GM23338 (cell line): ENCODE measurements at regions not wholly inside any gene's neighbourhood (a gene's known extent, or its start where the extent isn't known, plus 50 kb on each side); places are given as distances from the start of the nearest gene placed in this dataset.
A peak's percentile ranks its signal among the peaks of the same experiment; 100 is the strongest.

ENCODE experiments used
- ATAC-seq: fragments of 200-7000 bp; cut with Tn5 transposase; 3 replicates; pipeline ENCODE4 v1.9.1; 2020
- DNase-seq: peaks from one replicate; pipeline ENCODE4 v3.0.0-alpha.2; 2015; ENCODE audit warnings: low spot score
- H2AFZ ChIP-seq: fragments of 200-600 bp; sonication (generic); 2 replicates; pipeline ENCODE4 v1.8.0; 2016; ENCODE audit warnings: antibody characterized with exemption, mild to moderate bottlenecking, moderate library complexity
- H3F3A ChIP-seq: fragments of 200-600 bp; sonication (generic); replicated peaks from 2 replicates; pipeline ENCODE4 v1.8.0; 2017; ENCODE audit warnings: antibody characterized with exemption, mixed run types, low read depth
- H3K27ac ChIP-seq: fragments of 200-600 bp; sonication (generic); 2 replicates; pipeline ENCODE4 v1.6.1; 2016; ENCODE audit warnings: low read depth
- H3K27me3 ChIP-seq: fragments of 200-600 bp; sonication (generic); 2 replicates; pipeline ENCODE4 v1.8.0; 2016; ENCODE audit warnings: mild to moderate bottlenecking, mixed run types, moderate library complexity; ENCODE audit not compliant: insufficient read depth
- H3K36me3 ChIP-seq: fragments of 200-600 bp; sonication (generic); 2 replicates; pipeline ENCODE4 v1.8.0; 2016; ENCODE audit warnings: mild to moderate bottlenecking; ENCODE audit not compliant: insufficient read depth
- H3K4me1 ChIP-seq: fragments of 200-600 bp; sonication (generic); 2 replicates; pipeline ENCODE4 v1.8.0; 2016; ENCODE audit warnings: mild to moderate bottlenecking, moderate library complexity; ENCODE audit not compliant: insufficient read depth
- H3K4me2 ChIP-seq: fragments of 200-600 bp; sonication (generic); 2 replicates; pipeline ENCODE4 v1.7.1; 2017; ENCODE audit warnings: mixed run types
- H3K4me3 ChIP-seq: fragments of 200-600 bp; sonication (generic); 2 replicates; pipeline ENCODE4 v1.6.1; 2016; ENCODE audit warnings: mixed run types
- H3K79me2 ChIP-seq: fragments of 200-600 bp; sonication (generic); replicated peaks from 2 replicates; pipeline ENCODE4 v1.8.0; 2017; ENCODE audit warnings: mild to moderate bottlenecking; ENCODE audit not compliant: insufficient read depth
- H3K9me2 ChIP-seq: fragments of 200-600 bp; sonication (generic); 2 replicates; pipeline ENCODE4 v1.8.0; 2017; ENCODE audit not compliant: insufficient read depth
- H4K20me1 ChIP-seq: fragments of 200-600 bp; sonication (generic); replicated peaks from 2 replicates; pipeline ENCODE4 v1.8.0; 2017; ENCODE audit warnings: mild to moderate bottlenecking; ENCODE audit not compliant: insufficient read depth
- H3K27ac Mint-ChIP-seq: 2 replicates; pipeline ENCODE4 v1.8.0; 2020; ENCODE audit warnings: inconsistent platforms, mild to moderate bottlenecking, moderate library complexity, mixed read lengths
- H3K27me3 Mint-ChIP-seq: 3 replicates; pipeline ENCODE4 v1.8.0; 2022; ENCODE audit warnings: low read depth, mild to moderate bottlenecking, moderate library complexity, mixed read lengths, inconsistent platforms; ENCODE audit not compliant: insufficient read depth, poor library complexity
- H3K36me3 Mint-ChIP-seq: 3 replicates; pipeline ENCODE4 v1.8.0; 2021; ENCODE audit warnings: low read depth, mild to moderate bottlenecking, inconsistent platforms, moderate library complexity, mixed read lengths
- H3K4me1 Mint-ChIP-seq: 3 replicates; pipeline ENCODE4 v1.8.0; 2020; ENCODE audit warnings: mild to moderate bottlenecking, inconsistent platforms, mixed read lengths
- H3K4me3 Mint-ChIP-seq: 3 replicates; pipeline ENCODE4 v1.8.0; 2021; ENCODE audit warnings: moderate library complexity, mild to moderate bottlenecking, inconsistent platforms, mixed read lengths
- H3K9me3 Mint-ChIP-seq: 3 replicates; pipeline ENCODE4 v1.8.0; 2020; ENCODE audit warnings: moderate library complexity, mild to moderate bottlenecking, inconsistent platforms, mixed read lengths
- CREB1 ChIP-seq: fragments of 250-450 bp; sonication (Bioruptor Pico); IDR thresholded peaks from 2 replicates; pipeline ENCODE4 v1.5.0; 2020; ENCODE audit warnings: low read depth, mild to moderate bottlenecking, moderate library complexity
- EZH2 ChIP-seq: fragments of 200-600 bp; sonication (generic); IDR thresholded peaks from one replicate; pipeline ENCODE4 v1.8.0; 2017; ENCODE audit warnings: antibody characterized with exemption, mild to moderate bottlenecking, low read depth; ENCODE audit not compliant: unreplicated experiment
- EZH2phosphoT487 ChIP-seq: fragments of 200-600 bp; sonication (generic); IDR thresholded peaks from one replicate; pipeline ENCODE4 v1.8.1; 2018; ENCODE audit warnings: antibody characterized with exemption; ENCODE audit not compliant: unreplicated experiment
- POLR2AphosphoS5 ChIP-seq: IDR thresholded peaks from 2 replicates; pipeline ENCODE4 v1.6.1; 2016; ENCODE audit warnings: antibody characterized with exemption, low read depth
- REST ChIP-seq: IDR thresholded peaks from one replicate; pipeline ENCODE4 v1.6.1; 2018; ENCODE audit warnings: antibody characterized with exemption; ENCODE audit not compliant: unreplicated experiment
- STAT1 ChIP-seq: IDR thresholded peaks from one replicate; pipeline ENCODE4 v1.6.1; 2016; ENCODE audit warnings: antibody characterized with exemption; ENCODE audit not compliant: unreplicated experiment
- ZNF114 ChIP-seq: fragments of 250-450 bp; sonication (Bioruptor Pico); IDR thresholded peaks from 2 replicates; pipeline ENCODE4 v1.5.0; 2020; ENCODE audit warnings: mild to moderate bottlenecking, moderate library complexity
- ZNF331 ChIP-seq: fragments of 250-450 bp; sonication (Bioruptor Pico); IDR thresholded peaks from 2 replicates; pipeline ENCODE4 v1.5.0; 2020; ENCODE audit warnings: low read depth, mild to moderate bottlenecking, moderate library complexity
- ZNF462 ChIP-seq: fragments of 250-450 bp; sonication (Bioruptor Pico); IDR thresholded peaks from 2 replicates; pipeline ENCODE4 v1.5.0; 2020; ENCODE audit warnings: mild to moderate bottlenecking, moderate library complexity

- Histone ChIP-seq H3K4me3 (no peak overlapping the region), H3K27me3 (no peaks in the 10 kb centered on the region), H3K27ac (no peak overlapping the region), H3K4me2 (no peak overlapping the region), H3K79me2 (no peaks in the 10 kb centered on the region), H3F3A (no peaks in the 10 kb centered on the region), H2AFZ (peak overlapping the region; percentile 45; the same call in 1 of the 2 replicates), H3K4me1 (no peaks in the 10 kb centered on the region; the same call in 1 of the 2 replicates), H4K20me1 (no peaks in the 10 kb centered on the region), H3K36me3 (no peaks in the 10 kb centered on the region), H3K9me2 (no peaks in the 10 kb centered on the region)
- Mint-ChIP-seq H3K27me3 (no peaks in the 10 kb centered on the region), H3K4me1 (peaks cover 6% of the 10 kb centered on the region), H3K36me3 (no peaks in the 10 kb centered on the region), H3K27ac (no peak overlapping the region), H3K4me3 (no peak overlapping the region), H3K9me3 (no peaks in the 10 kb centered on the region)
- ATAC-seq (peak; percentile 78), DNase-seq (peak; percentile 4)
- no peak for TF ChIP-seq STAT1
- no peak for TF ChIP-seq ZNF462 (CRISPR knock-in tag)
- TF ChIP-seq POLR2AphosphoS5, result no peak
Measured at GRCh38 chr2:65913813-65914212, 481.4 kb upstream of the SPRED2 start.

- H3K27me3 Mint-ChIP-seq, result peaks cover 1% of the 10 kb centered on the region
- ATAC-seq, result no peak
- TF ChIP-seq ZNF114 (CRISPR knock-in tag), result no peak
- no peak for TF ChIP-seq POLR2AphosphoS5
- no peak for TF ChIP-seq REST
- TF ChIP-seq EZH2, result no peak
- TF ChIP-seq ZNF331 (CRISPR knock-in tag), result no peak
- TF ChIP-seq CREB1 (CRISPR knock-in tag), result no peak
- no peak for TF ChIP-seq EZH2phosphoT487
- no peak for TF ChIP-seq STAT1
Measured at GRCh38 chr2:65901756-65902155, 469.4 kb upstream of the SPRED2 start.

More at GRCh38 chr2:65901756-65902155, 469.4 kb upstream of the SPRED2 start:
- H2AFZ ChIP-seq, result no peak overlapping the region
- no peaks in the 10 kb centered on the region for H3F3A ChIP-seq
- no peaks in the 10 kb centered on the region for H3K4me1 ChIP-seq
- H3K4me2 ChIP-seq, result no peak overlapping the region
- H3K27me3 ChIP-seq, result no peaks in the 10 kb centered on the region
- no peak for DNase-seq
- H3K36me3 Mint-ChIP-seq, result no peaks in the 10 kb centered on the region
- H3K9me2 ChIP-seq, result no peaks in the 10 kb centered on the region
- no peak overlapping the region for H3K4me3 Mint-ChIP-seq
- no peak overlapping the region for H3K27ac ChIP-seq
- no peaks in the 10 kb centered on the region for H3K9me3 Mint-ChIP-seq
- H3K36me3 ChIP-seq, result no peaks in the 10 kb centered on the region
- H3K27ac Mint-ChIP-seq, result no peak overlapping the region
- no peaks in the 10 kb centered on the region for H4K20me1 ChIP-seq
- H3K79me2 ChIP-seq, result no peaks in the 10 kb centered on the region
- H3K4me1 Mint-ChIP-seq, result no peaks in the 10 kb centered on the region
- no peak overlapping the region for H3K4me3 ChIP-seq
